ENCODE measurements at regions not wholly inside any gene's neighbourhood (a gene's known extent, or its start where the extent isn't known, plus 50 kb on each side); places are given as distances from the start of the nearest gene placed in this dataset.

- TF ChIP-seq CTCF (conservative IDR thresholded peaks at IDR 0.05; ENCODE audit: low read depth, low read length) (no peak), EZH2 (IDR thresholded peaks at IDR 0.05; ENCODE audit: borderline replicate concordance, low read depth, low read length, poor library complexity, severe bottlenecking) (no peak)
These were observed 907.5 kb upstream of the ATXN7L3B start for GRCh38 chr12:73629893-73630831.

Measured in A673 (cell line).